ENCODE measurements at regions not wholly inside any gene's neighbourhood (a gene's known extent, or its start where the extent isn't known, plus 50 kb on each side); places are given as distances from the start of the nearest gene placed in this dataset.
"Not testable (repeated sequence)": the region's sequence is repeated elsewhere in the genome, so short reads cannot be mapped to it uniquely, and the experiment has no call there.

GRCh38 chr7:72266-73057, 119.9 kb upstream of the FAM20C start:
- H3K27me3 ChIP-seq (ENCODE audit: low read depth, low read length); H3K27ac ChIP-seq (ENCODE audit: low read length); H3K9me3 ChIP-seq (ENCODE audit: control insufficient read depth in 1 of 2, low read length in 2 of 2); H3K4me3 ChIP-seq (ENCODE audit: low read depth in 1 of 2, low read length in 2 of 2); H3K36me3 ChIP-seq (ENCODE audit: control insufficient read depth in 1 of 2, insufficient read depth in 2 of 2, low read length in 2 of 2): not testable (repeated sequence)
- H3K4me1 ChIP-seq (ENCODE audit: control insufficient read depth in 1 of 2, insufficient read depth in 2 of 2, low read length in 2 of 2), result peaks cover 0 to 12% of the 10 kb centered on the region in 2 donors

- not testable (repeated sequence) for H3K9me3 ChIP-seq (ENCODE audit: control insufficient read depth in 1 of 2, low read length in 2 of 2); H3K27ac ChIP-seq (ENCODE audit: low read length); H3K4me3 ChIP-seq (ENCODE audit: low read depth in 1 of 2, low read length in 2 of 2); H3K27me3 ChIP-seq (ENCODE audit: low read depth, low read length); H3K36me3 ChIP-seq (ENCODE audit: control insufficient read depth in 1 of 2, insufficient read depth in 2 of 2, low read length in 2 of 2); H3K4me1 ChIP-seq (ENCODE audit: control insufficient read depth in 1 of 2, insufficient read depth in 2 of 2, low read length in 2 of 2)
Measured at GRCh38 chr7:73058-73331, 119.4 kb upstream of the FAM20C start.

- H3K27me3 ChIP-seq (ENCODE audit: low read depth, low read length); H3K27ac ChIP-seq (ENCODE audit: low read length); H3K4me3 ChIP-seq (ENCODE audit: low read depth in 1 of 2, low read length in 2 of 2); H3K4me1 ChIP-seq (ENCODE audit: control insufficient read depth in 1 of 2, insufficient read depth in 2 of 2, low read length in 2 of 2); H3K36me3 ChIP-seq (ENCODE audit: control insufficient read depth in 1 of 2, insufficient read depth in 2 of 2, low read length in 2 of 2); H3K9me3 ChIP-seq (ENCODE audit: control insufficient read depth in 1 of 2, low read length in 2 of 2): not testable (repeated sequence)
Measured at GRCh38 chr7:74008-74540, 118.3 kb upstream of the FAM20C start.

GRCh38 chr7:75511-75910, 116.9 kb upstream of the FAM20C start:
- not testable (repeated sequence) for H3K27me3 ChIP-seq (ENCODE audit: low read depth, low read length)

GRCh38 chr7:76202-76601, 116.2 kb upstream of the FAM20C start:
- not testable (repeated sequence) for H3K27ac ChIP-seq (ENCODE audit: low read length); H3K36me3 ChIP-seq (ENCODE audit: control insufficient read depth in 1 of 2, insufficient read depth in 2 of 2, low read length in 2 of 2); H3K4me3 ChIP-seq (ENCODE audit: low read depth in 1 of 2, low read length in 2 of 2); H3K27me3 ChIP-seq (ENCODE audit: low read depth, low read length); H3K9me3 ChIP-seq (ENCODE audit: control insufficient read depth in 1 of 2, low read length in 2 of 2); H3K4me1 ChIP-seq (ENCODE audit: control insufficient read depth in 1 of 2, insufficient read depth in 2 of 2, low read length in 2 of 2)

More at GRCh38 chr7:75511-75910, 116.9 kb upstream of the FAM20C start:
- H3K4me1 ChIP-seq (ENCODE audit: control insufficient read depth in 1 of 2, insufficient read depth in 2 of 2, low read length in 2 of 2); H3K27ac ChIP-seq (ENCODE audit: low read length); H3K9me3 ChIP-seq (ENCODE audit: control insufficient read depth in 1 of 2, low read length in 2 of 2); H3K36me3 ChIP-seq (ENCODE audit: control insufficient read depth in 1 of 2, insufficient read depth in 2 of 2, low read length in 2 of 2); H3K4me3 ChIP-seq (ENCODE audit: low read depth in 1 of 2, low read length in 2 of 2): not testable (repeated sequence)

- not testable (repeated sequence) for H3K4me3 ChIP-seq (ENCODE audit: low read depth in 1 of 2, low read length in 2 of 2); H3K27me3 ChIP-seq (ENCODE audit: low read depth, low read length); H3K27ac ChIP-seq (ENCODE audit: low read length); H3K36me3 ChIP-seq (ENCODE audit: control insufficient read depth in 1 of 2, insufficient read depth in 2 of 2, low read length in 2 of 2); H3K9me3 ChIP-seq (ENCODE audit: control insufficient read depth in 1 of 2, low read length in 2 of 2); H3K4me1 ChIP-seq (ENCODE audit: control insufficient read depth in 1 of 2, insufficient read depth in 2 of 2, low read length in 2 of 2)
Measured at GRCh38 chr7:76829-77395, 115.5 kb upstream of the FAM20C start.

- H3K27me3 ChIP-seq (ENCODE audit: low read depth, low read length); H3K9me3 ChIP-seq (ENCODE audit: control insufficient read depth in 1 of 2, low read length in 2 of 2); H3K4me3 ChIP-seq (ENCODE audit: low read depth in 1 of 2, low read length in 2 of 2); H3K36me3 ChIP-seq (ENCODE audit: control insufficient read depth in 1 of 2, insufficient read depth in 2 of 2, low read length in 2 of 2); H3K27ac ChIP-seq (ENCODE audit: low read length); H3K4me1 ChIP-seq (ENCODE audit: control insufficient read depth in 1 of 2, insufficient read depth in 2 of 2, low read length in 2 of 2): not testable (repeated sequence)
Measured at GRCh38 chr7:78862-79261, 113.5 kb upstream of the FAM20C start.

GRCh38 chr7:79400-80055, 112.8 kb upstream of the FAM20C start:
- not testable (repeated sequence) for H3K4me3 ChIP-seq (ENCODE audit: low read depth in 1 of 2, low read length in 2 of 2); H3K4me1 ChIP-seq (ENCODE audit: control insufficient read depth in 1 of 2, insufficient read depth in 2 of 2, low read length in 2 of 2); H3K27ac ChIP-seq (ENCODE audit: low read length); H3K27me3 ChIP-seq (ENCODE audit: low read depth, low read length); H3K36me3 ChIP-seq (ENCODE audit: control insufficient read depth in 1 of 2, insufficient read depth in 2 of 2, low read length in 2 of 2); H3K9me3 ChIP-seq (ENCODE audit: control insufficient read depth in 1 of 2, low read length in 2 of 2)

GRCh38 chr7:80259-81067, 111.9 kb upstream of the FAM20C start:
- H3K27me3 ChIP-seq (ENCODE audit: low read depth, low read length), result no peaks in the 10 kb centered on the region
- no peaks in the 10 kb centered on the region for H3K36me3 ChIP-seq (ENCODE audit: control insufficient read depth in 1 of 2, insufficient read depth in 2 of 2, low read length in 2 of 2)
- H3K4me3 ChIP-seq (ENCODE audit: low read depth in 1 of 2, low read length in 2 of 2), result no peak overlapping the region
- H3K9me3 ChIP-seq (ENCODE audit: control insufficient read depth in 1 of 2, low read length in 2 of 2), result no peaks in the 10 kb centered on the region
- peaks cover 0 to 3% of the 10 kb centered on the region in 2 donors for H3K4me1 ChIP-seq (ENCODE audit: control insufficient read depth in 1 of 2, insufficient read depth in 2 of 2, low read length in 2 of 2)
- H3K27ac ChIP-seq (ENCODE audit: low read length), result no peak overlapping the region

GRCh38 chr7:81068-81925, 111.1 kb upstream of the FAM20C start:
- Histone ChIP-seq H3K27ac (ENCODE audit: low read length) (no peak overlapping the region), H3K4me3 (ENCODE audit: low read depth in 1 of 2, low read length in 2 of 2) (no peak overlapping the region), H3K27me3 (ENCODE audit: low read depth, low read length) (no peaks in the 10 kb centered on the region), H3K36me3 (ENCODE audit: control insufficient read depth in 1 of 2, insufficient read depth in 2 of 2, low read length in 2 of 2) (no peaks in the 10 kb centered on the region), H3K9me3 (ENCODE audit: control insufficient read depth in 1 of 2, low read length in 2 of 2) (no peaks in the 10 kb centered on the region), H3K4me1 (ENCODE audit: control insufficient read depth in 1 of 2, insufficient read depth in 2 of 2, low read length in 2 of 2) (peaks cover 0 to 9% of the 10 kb centered on the region in 2 donors)

Data from muscle layer of duodenum (tissue), 2 donors.